PC-3 (cell line): ENCODE measurements at regions not wholly inside any gene's neighbourhood (a gene's known extent, or its start where the extent isn't known, plus 50 kb on each side); places are given as distances from the start of the nearest gene placed in this dataset.

ENCODE experiments used
- EZH2 ChIP-seq: fragments of 300-600 bp; sonication (generic); IDR thresholded peaks from one replicate; pipeline ENCODE4 v1.6.1; 2017; ENCODE audit warnings: antibody characterized with exemption, mild to moderate bottlenecking, low read length; ENCODE audit not compliant: unreplicated experiment
- TF ChIP-seq, protein P1 (sequence below): fragments of 300-600 bp; sonication (generic); conservative IDR thresholded peaks from 2 replicates; pipeline ENCODE4 v1.5.1; 2017; ENCODE audit warnings: antibody characterized with exemption, low read depth, mild to moderate bottlenecking, low read length

DNA sequence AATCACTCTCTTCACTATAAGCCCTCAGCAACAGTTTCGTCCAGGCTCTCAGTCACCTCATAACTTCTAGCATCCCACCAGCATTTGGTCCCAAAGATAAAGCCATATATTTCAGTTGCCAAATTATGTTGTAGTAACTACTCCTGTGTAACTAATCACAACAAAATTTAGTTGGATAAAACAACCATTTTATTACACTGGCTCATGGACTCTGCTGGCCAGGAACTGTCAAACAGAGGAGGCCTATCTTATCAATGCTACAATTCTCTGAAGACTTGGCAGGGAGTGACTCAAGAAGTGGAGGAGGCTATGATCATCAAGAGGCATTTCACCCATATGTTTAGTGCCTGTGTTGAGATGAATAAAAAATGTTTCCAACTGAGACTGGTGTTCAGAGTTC lies 1082.3 kb upstream of the GJE1 start:
- TF ChIP-seq, protein P1, sequence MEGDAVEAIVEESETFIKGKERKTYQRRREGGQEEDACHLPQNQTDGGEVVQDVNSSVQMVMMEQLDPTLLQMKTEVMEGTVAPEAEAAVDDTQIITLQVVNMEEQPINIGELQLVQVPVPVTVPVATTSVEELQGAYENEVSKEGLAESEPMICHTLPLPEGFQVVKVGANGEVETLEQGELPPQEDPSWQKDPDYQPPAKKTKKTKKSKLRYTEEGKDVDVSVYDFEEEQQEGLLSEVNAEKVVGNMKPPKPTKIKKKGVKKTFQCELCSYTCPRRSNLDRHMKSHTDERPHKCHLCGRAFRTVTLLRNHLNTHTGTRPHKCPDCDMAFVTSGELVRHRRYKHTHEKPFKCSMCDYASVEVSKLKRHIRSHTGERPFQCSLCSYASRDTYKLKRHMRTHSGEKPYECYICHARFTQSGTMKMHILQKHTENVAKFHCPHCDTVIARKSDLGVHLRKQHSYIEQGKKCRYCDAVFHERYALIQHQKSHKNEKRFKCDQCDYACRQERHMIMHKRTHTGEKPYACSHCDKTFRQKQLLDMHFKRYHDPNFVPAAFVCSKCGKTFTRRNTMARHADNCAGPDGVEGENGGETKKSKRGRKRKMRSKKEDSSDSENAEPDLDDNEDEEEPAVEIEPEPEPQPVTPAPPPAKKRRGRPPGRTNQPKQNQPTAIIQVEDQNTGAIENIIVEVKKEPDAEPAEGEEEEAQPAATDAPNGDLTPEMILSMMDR: no peak
- no peak for TF ChIP-seq EZH2
